ENCODE measurements at regions not wholly inside any gene's neighbourhood (a gene's known extent, or its start where the extent isn't known, plus 50 kb on each side); places are given as distances from the start of the nearest gene placed in this dataset.

GRCh38 chr6:19013026-19013705, 626.0 kb downstream of the RNF144B start:
- no peak for TF ChIP-seq POLR2A (IDR thresholded peaks at IDR 0.05)
- TF ChIP-seq CTCF (IDR thresholded peaks at IDR 0.05): no peak
- TF ChIP-seq POLR2AphosphoS5 (IDR thresholded peaks at IDR 0.05): no peak
- TF ChIP-seq EP300 (IDR thresholded peaks at IDR 0.05): no peak

Data from sigmoid colon (tissue), 4 donors.